ENCODE measurements at regions not wholly inside any gene's neighbourhood (a gene's known extent, or its start where the extent isn't known, plus 50 kb on each side); places are given as distances from the start of the nearest gene placed in this dataset.

DNA sequence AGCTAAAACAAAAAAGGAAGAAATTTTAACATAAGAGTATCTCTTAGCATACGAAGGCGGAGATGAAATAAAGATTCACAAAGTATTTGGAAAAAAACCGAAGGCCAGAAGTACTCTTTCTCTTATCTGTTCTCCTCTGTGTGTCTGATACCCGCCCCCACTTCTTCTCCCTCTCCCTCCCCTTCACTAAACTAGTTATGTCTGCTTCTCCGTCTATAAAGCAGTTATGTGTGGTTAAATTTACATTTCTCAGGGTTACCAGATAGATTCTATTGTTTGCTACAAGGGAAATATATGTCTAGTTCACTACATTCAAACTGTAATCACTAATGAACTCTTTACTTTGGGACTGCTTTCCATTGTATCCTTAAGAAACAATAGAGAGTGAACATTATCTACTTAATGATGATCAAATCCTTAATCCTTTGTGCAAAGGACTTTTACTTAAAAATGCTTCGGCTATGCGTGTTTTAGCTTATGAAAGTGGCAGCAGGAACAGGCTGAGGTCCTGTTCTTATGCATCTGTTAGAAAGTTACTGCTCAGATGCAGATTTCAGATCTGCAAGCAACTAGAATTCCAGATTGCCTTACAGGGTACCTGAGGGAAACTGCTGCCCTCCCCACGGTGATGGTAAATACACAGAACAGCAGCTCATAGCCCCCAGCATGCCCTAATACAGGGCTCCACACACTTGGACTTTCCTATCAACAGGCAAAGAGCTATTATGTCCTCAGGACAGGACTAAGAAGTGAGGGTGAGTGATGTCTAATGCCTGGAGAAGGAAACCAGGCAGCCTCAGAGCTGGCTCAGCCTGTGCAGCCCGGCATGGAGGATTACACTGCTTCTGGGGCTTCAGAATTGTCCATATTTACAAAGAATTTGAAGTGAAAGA, 273.3 kb downstream of the FZD1 start:
- DNase-seq = no peak

DNA sequence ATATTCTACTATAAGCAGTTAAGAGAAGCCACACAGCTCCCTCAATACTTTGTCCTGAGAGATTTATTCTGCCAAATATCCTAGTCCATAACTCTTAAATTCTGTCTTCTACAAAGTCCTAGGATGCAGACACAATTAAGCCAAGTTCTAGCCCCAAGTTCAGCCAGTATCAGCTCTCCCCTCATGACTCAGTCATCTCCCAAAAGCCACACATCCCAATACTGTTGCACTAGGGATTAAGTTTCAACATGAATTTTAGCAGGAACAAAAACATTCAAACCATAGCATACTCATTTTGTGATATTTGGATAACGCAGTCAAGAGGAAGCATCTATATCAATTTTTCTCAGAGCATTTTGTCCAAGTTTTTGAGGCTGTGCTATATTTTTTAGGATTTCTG, 277.4 kb downstream of the FZD1 start:
- DNase-seq = no peak

DNA sequence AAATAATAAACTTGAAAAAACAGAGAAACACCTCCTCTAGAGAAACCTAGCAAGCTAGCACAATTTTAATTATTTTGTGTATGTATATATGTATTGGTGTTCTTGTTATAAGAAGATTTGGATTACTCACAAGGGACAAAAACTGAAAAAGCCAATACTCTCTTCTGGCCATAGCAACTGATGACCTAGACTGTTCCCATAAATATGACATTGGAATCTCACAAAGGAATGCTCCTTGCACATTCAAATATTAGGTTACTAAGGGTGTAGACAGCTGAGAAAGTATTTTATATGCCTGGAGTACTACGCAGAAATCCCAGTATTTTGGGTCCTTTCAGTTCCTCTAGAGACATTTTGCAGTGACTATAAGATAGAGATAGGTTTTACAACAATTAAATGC, 279.4 kb downstream of the FZD1 start:
- DNase-seq = no peak

DNA sequence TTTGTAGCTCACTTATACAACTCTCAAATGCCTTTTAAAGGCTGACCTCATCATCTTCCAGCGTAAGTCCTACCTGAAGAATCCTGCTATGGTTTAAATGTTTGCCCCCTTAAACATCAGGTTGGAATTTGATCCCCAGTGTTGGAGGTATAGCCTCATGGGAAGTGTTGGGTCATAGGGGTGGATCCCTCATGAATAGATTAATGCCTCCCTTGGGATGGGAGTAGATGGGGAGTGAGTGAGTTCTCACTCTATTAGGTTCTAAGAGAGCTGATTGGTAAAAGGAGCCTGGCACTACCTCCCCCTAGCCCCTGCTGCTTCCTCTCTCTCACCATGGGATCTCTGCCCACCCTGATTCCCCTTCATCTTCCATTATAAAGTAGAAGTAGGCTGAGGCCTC, 285.6 kb downstream of the FZD1 start:
- DNase-seq = no peak

DNA sequence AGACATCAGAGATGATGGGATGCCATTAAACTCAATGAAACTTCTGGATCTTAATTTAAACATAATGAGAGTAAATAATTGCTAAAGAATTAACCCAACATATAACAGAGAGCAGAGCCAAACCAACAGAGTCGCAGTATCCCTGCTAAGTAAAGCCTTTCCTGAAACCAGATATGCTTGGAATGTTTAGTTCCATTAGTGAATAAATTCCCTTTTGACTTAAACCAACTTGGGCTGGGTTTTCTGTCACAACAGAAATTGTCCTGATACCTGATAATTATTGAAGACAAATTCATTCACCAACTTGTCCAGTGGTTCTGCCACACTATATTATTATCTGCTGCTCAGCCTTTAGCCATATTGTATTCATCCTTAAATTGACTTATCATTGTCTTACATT, 286.7 kb downstream of the FZD1 start:
- DNase-seq = no peak

DNA sequence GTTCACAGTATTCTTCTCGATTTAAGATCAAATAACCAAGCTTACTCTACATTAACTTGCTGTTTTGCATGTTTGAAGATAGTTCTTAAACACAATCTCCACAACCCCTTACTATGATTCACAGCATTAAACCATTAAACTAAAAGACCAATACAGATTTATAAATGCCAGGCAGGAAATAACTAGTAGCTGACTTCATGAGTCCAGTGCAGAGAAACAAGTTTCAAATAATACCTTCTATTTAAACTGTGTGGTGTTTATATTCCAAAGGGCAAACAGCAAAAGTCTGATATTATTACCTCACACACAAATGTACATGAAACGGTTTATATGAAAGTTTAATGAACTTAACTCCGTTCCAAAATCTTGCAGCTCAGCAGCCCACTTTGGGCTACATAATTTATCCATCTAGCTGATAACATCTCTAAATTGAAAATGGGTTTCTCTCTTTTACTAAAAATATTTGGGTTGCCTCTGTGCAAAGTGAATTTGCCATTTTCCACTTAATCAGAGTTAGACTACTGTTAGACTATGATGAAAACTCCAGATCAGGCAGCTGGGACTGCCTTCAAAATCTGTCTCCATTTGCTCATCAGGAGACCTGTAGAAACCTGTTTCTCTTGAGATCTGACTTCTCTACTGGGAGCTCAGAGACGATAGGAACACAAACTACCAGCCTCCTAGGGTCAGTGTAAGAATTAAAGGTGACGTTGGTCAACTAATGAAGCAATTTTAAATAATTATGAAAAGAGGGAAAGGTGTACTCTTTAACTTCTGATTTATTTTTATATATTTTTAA, 287.3 kb downstream of the FZD1 start:
- DNase-seq = no peak

DNA sequence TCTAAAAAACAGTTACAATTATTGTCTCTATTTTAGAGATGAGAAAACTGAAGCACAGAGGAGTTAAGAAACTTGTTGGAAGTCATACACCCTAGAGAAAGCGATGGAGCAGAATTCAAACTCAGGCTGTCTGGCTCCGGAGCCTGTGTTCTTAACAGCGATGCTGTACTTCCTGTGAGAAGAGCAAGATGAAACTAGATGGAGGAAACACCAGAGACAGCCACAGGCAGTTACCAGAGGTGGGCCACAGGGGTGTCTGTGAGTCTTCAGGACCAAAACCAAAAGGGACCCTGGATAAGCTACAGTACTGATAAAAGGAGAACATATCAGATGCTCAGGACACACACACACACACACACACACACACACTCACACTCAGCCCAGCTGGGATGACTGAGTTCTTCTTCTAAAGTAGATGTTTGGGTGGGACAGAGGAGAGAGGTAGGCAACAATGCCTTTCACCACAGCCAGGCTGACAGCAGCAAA, 289.2 kb downstream of the FZD1 start:
- DNase-seq = no peak

DNA sequence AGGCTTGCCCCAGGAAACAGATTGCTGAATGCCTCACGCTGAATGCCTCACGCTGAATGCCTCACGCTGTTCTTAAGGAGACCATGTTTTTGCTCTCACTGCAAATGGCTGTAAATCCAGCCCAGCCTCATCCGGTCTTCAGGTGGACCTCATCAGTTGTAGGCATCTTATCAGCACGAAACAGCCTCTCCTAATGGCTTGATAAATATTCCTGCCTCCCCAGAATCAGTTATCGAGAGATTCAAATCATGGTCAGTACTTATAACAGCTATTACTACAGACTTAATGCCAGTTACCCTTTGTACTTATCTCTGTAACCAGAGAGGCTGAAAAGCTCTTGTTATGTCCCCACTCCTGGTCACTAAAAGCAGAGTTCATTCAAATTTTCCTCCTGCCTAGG, 290.6 kb downstream of the FZD1 start:
- DNase-seq = no peak

DNA sequence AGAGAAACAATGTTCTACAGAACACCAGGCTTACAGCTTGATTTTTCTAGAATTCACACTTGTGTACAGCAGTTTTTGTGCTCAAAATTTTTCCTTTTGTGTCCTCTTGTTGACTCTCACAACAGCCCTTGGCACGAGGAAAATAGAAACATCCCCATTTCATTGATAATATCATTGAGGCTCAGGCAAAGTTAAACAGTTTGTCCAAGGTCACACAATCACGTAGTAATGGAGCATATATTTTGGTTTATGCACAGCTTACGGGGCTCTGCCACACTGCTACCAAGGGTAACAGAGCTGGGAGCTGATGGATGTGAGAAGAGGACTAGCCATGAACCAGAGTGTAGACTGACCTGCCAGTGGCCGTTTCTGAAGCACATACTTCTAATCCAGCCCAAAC, 292.0 kb downstream of the FZD1 start:
- no peak for DNase-seq

DNA sequence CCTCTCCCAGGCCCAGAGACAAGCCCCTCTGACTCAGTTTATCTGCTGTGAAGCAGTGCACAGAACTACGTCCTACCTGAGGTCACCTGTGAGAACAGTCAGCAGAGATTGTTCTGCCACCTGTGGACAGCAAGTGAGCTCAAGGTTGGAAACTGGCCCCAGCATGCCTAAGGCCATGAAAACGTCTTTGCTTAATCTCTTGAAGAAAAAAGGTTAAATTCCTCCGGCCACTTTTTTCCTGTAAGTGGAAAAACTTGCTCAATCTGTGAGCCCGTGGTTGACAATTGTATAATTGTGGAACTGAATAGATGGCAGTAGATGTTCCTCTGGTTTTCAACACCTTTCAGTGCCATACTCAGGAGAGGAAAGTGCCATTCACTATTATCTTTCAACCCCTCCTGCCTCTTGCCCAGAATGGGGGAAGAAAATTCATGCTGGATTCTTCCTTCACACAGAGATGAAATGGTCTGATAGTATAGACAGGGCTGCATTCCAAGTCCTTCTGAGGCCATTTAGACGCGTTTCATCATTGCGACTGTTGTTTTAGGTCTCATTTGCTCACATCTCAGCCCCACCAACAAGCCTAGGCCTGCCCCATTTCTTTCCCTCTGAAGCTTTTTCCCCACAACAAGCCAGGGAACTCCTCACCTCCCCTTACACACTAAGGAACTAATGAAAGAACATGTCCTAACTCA, 292.9 kb downstream of the FZD1 start:
- DNase-seq = no peak

DNA sequence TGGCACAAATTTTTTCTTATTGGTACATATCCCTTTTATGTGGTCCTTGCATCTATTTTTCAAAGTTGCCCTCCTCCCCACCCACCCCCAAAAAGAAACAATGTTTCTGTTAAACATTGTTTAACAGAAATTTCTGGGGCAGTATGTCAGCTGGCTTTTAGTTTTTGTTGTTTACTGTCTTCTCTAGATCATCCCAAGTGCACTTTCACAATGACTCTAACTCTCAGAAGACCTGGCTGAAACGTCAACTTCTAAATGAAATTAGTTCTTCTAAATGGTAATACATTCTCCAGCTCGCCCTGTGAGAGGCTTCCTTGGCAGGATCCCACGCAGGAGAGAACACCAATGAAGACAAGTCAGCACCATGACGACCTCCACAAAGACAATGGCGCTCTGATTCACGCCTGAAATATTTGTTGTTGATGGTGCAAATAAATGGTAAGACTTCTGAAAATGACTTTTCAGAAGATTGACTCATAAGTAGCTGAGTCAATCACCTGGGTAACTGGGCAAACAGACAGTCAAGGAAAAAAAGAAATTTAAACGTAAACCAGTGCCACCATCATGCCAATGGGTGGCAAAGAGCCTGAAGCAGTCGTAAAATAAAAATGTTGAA, 293.7 kb downstream of the FZD1 start:
- DNase-seq = no peak

DNA sequence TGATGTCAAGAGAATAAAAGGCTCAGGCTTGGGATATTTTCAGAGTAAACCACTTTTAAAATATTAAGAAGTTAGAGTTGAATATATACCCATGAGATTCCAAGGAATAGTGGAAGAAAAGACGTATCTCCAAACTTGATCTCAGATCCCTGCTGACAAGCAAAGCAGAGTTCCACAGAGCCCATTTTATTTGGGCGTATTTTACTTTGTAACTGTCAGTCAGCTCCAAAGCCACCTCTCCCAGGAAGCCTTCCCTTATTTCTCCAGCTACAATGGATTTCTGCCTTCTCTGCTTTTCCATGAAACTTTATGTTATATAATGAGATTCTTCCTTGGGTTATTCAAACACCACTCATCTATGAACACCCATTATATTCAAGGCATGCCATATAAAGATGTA, 295.7 kb downstream of the FZD1 start:
- DNase-seq = no peak

DNA sequence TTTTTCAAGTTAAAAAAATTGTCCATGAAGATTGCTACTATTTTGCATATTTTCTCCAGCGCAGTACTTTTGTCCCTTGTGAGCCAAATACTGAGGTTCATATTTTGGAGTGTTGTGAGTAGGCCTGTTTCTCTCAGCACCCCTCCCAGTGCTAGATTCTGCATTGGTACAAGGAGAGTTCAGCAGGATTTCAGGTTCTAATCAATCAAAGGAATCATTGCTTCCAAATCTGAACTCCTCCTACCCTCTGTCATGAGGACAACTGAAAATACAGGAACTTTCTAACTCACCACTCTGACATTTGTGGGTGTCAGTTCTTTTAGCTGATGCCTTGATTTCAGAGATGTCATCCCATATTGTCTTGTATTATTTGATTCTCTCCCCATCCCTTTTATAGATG, 299.9 kb downstream of the FZD1 start:
- DNase-seq = no peak

DNA sequence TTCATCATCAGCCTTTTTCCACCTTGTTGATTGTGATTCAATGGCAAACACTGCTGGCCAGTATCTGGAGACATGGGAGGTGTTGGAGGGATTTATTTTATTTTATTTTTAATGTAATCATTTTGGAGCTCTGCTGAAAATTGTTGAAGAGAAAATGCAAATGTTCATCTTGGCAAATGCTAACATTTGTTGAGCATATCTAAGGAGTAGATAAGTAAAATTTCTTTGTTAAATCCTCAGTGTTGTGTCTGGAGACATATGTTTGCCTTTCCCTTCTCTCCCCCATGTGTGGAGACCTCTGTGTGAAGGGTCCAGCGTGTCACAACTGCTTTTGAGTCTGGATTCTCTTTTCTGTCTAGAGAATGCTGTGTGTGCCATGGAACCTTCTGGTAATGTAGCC, 300.3 kb downstream of the FZD1 start:
- no peak for DNase-seq

DNA sequence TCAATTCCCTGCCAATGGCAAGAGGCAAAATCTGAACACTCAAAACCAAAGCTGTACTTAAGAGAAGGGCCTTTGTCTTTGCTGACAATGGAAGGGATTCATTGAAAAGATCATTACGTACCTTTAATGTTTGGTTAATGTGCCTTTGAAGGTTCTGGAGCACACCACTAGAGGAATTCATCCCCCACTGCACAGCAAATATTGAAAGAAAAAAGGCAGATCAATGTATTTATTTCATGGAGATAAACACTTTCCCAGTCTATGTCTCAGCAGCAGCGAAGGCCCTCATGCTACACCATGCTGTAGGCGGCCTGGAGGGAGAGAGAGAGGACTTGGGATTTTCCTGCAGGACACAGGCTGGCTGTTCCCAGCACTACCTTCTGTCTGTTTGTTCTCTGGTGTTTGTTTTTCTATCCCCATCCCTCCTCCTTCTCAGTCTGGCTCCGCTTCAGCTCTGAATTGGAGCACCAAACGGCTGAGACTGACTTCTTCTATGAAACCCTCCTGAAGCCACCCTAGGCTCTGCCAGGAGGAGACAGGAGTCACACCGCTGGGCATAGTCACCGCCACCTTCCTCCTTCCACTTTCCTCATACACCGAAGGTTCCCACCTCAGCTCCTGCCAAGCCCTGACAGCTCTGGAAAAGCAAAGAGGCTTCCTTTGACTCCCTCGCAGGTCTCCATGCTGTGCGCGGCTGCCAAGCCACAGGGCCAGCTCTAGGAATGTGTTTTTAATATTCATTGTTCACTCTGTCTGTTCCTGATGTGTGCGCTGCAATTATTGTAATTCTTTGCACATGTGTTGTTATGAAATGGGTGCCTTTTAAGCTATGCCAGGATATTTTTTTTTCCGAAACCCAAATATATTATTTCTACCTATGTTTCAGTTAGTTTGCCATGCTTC, 301.5 kb downstream of the FZD1 start:
- no peak for DNase-seq

DNA sequence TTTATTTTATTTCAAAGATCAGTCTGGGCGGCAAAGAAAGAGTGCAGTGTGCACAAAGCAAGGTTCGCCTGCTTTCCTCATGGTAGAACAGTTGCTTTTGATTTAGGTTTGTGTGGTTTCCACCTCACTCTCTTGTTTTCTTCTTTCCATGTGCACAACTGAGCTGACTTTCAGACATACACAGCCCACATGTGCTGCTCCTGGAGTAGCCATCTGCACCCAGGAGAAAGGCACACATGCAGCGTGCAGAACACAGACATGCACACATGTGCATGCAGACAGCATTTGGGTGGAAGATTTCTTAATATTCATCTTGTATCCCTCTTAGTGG, 302.1 kb downstream of the FZD1 start:
- no peak for DNase-seq

DNA sequence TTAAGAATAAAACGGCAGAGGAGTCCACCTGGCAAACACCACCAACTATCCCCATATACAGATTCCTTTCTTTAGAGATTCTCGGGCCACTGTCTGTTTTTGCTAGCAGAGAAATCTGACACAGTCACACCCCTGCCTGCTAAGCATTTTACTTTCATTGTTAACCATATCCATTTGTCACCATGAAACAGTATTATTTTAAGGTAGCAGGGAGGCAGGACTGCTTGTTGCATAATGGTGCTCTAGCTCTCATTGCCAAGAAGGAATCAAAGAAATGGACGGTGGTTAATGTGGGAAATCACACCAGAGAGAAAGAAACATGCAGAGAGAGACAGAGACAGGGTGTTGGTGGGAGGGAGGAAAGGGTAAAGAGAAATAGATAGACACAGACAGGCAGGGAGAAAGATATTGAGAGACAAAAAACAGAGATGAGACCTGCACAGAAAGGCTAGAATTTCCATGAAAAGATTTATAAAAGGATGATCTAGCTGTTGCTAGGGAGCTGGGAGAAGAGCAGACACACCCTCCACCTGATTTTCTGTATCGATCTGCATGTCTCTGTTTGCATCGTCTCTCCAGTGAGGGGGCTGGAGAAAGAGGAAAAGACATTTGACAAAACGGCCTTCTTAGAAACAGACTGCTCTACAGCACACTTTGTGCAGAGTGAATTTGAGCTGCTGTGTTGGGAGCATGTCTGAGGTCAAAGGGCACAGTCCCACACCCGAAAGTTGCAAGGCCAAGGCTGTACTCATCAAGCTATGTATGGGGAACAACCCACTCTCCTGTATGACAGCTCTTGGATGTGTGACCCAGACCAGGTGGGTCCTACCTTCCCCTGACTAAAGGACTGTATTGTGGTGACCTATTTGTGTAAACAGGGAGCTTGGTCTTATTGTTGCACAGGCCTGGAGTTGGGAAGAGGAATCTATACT, 303.1 kb downstream of the FZD1 start:
- no peak for DNase-seq

DNA sequence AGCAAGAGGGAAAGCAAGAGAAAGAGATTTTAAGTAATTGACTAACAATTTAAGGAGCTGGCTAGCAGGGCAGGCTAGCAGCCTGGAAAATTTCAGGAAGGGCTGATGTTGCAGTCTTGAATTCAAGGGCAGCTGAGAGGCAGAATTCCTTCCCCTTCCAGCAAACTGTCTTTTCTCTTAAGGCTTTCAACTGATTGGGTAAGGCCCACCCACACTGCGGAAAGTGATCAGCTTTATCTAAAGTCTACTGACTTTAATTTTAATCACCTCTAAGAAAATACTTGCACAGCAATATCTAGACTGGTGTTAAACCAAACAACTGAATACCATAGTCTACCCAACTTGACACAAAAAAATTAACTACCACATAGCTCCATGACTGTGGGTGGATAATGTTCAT, 303.9 kb downstream of the FZD1 start:
- DNase-seq = no peak

DNA sequence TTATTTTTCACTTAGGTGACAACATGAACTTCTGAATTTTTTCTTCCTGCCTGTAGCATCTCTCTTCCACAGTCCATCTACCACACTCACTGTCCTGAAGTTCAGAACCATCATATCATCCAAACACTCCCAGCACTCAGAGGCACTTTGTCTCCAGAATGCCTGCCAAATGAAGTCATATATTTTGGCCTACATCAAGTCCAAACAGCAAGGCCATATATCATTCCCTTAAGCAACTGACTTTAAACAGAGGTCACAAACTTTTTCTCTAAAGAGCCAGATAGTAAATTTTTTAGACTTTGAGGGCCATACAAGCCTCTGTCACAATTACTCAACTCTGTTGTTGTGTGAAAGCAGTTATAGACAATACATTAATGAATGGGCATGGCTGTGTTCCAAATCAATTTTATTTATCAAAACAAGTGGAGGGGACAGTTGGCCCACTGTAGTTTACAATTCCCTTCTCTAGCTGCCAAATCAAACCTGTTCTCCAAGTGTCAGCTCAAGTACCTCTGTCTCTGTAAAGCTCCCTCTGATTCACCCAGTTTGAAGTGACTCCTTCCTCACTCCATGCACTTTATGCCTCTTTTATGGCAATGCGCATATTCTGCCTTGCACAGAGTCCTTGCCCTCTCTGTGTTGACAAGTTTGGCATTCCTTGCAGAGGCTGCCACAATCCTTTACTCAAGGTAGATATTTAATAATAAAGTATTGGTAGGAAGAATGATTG, 305.7 kb downstream of the FZD1 start:
- DNase-seq = no peak

DNA sequence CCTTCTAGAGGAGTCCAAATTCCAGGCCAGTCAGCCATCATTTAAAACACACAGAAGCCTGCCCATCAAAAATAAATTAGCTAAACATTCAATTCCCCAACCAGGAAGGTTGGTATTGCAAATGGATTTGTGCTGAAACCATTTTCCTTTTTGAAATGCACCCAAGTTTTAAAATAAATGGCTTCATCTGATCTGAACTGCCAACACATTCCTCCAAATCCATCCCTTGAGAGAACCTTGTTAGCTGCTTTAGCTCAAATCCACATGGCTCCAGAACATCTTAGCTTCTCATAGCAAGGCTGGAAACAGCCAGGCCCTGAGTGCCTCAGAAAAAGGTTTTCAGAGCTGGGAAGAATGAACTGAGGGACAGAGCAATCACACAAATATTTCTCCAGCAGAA, 306.3 kb downstream of the FZD1 start:
- no peak for DNase-seq

Measured in suppressor macrophage treated with lipopolysaccharide for 4 hours (primary cell).